HG03432 (cell line): ENCODE measurements at regions not wholly inside any gene's neighbourhood (a gene's known extent, or its start where the extent isn't known, plus 50 kb on each side); places are given as distances from the start of the nearest gene placed in this dataset.
A peak's percentile ranks its signal among the peaks of the same experiment; 100 is the strongest.
"Not testable (repeated sequence)": the region's sequence is repeated elsewhere in the genome, so short reads cannot be mapped to it uniquely, and the experiment has no call there.

ENCODE experiments used
- ATAC-seq: cut with Tn5 transposase; IDR thresholded peaks from one replicate; pipeline ENCODE4 v1.9.1; 2021; ENCODE audit warnings: mild to moderate bottlenecking, moderate library complexity; ENCODE audit not compliant: unreplicated experiment

GRCh38 chrX:22748093-22748999 is 251.4 kb upstream of the DDX53 start:
- peak; percentile 82 for ATAC-seq

- ATAC-seq, result peak; percentile 84
These were observed 240.8 kb upstream of the DDX53 start for GRCh38 chrX:22758807-22759481.

GRCh38 chrX:22760513-22761057 is 239.2 kb upstream of the DDX53 start:
- ATAC-seq, result no peak

- no peak for ATAC-seq
These were observed 211.5 kb upstream of the DDX53 start for GRCh38 chrX:22788221-22788620.

GRCh38 chrX:22795671-22796070 is 204.1 kb upstream of the DDX53 start:
- no peak for ATAC-seq

- ATAC-seq, result no peak
These were observed 199.4 kb upstream of the DDX53 start for GRCh38 chrX:22800360-22800759.

GRCh38 chrX:22800806-22801205 is 199.0 kb upstream of the DDX53 start:
- no peak for ATAC-seq

GRCh38 chrX:22803353-22803752 is 196.4 kb upstream of the DDX53 start:
- peak; percentile 56 for ATAC-seq

GRCh38 chrX:22810876-22811275 is 188.9 kb upstream of the DDX53 start:
- ATAC-seq, result no peak

- ATAC-seq, result no peak
These were observed 181.7 kb upstream of the DDX53 start for GRCh38 chrX:22818061-22818460.

GRCh38 chrX:22855693-22856092 is 144.1 kb upstream of the DDX53 start:
- ATAC-seq, result no peak

- ATAC-seq, result no peak
These were observed 140.1 kb upstream of the DDX53 start for GRCh38 chrX:22859642-22860041.

GRCh38 chrX:22866801-22867200 is 133.0 kb upstream of the DDX53 start:
- ATAC-seq, result not testable (repeated sequence)

- no peak for ATAC-seq
These were observed 117.2 kb upstream of the DDX53 start for GRCh38 chrX:22882543-22882942.

GRCh38 chrX:22889819-22890218 is 109.9 kb upstream of the DDX53 start:
- no peak for ATAC-seq

GRCh38 chrX:22912616-22913015 is 87.1 kb upstream of the DDX53 start:
- no peak for ATAC-seq

GRCh38 chrX:22922961-22923360 is 76.8 kb upstream of the DDX53 start:
- no peak for ATAC-seq

GRCh38 chrX:22934640-22935039 is 65.1 kb upstream of the DDX53 start:
- no peak for ATAC-seq

GRCh38 chrX:22944945-22945344 is 54.8 kb upstream of the DDX53 start:
- no peak for ATAC-seq
